ENCODE measurements at regions not wholly inside any gene's neighbourhood (a gene's known extent, or its start where the extent isn't known, plus 50 kb on each side); places are given as distances from the start of the nearest gene placed in this dataset.

DNA sequence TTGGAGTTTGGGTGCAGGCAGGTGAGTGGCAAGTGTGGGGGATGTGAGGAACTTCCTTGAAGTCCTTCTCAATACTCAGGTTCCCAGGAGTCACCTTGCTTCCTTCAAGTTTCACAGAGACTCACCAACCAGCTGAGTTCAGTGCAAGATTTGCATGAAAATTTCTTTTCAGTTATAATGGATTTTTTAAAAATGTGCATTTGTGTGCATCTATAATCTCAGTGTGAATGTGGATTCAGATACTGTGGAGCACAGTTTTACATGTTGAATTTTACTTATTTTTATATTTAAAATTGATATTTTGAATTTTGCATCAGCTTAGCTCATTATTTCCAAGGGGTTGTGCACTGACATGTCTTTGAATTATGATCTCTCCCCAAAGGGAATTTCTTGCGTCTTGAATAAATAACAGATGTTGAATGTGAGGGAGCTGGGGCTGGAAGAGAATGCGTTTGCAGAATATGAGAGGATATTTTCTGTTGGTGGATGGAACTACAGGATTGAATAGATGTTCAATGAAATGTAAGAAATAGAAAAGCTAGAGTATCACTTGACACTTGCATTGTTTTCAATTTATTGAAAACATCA is 184.3 kb downstream of the RPRM start:
- DNase-seq (ENCODE audit: low read depth, low spot score) (no peak), ATAC-seq (no peak)
- RAD21 ChIA-PET (ENCODE audit: low non-redundant PET in 1 of 2, low total read pairs in 2 of 2, uncharacterized antibody in 2 of 2, unreplicated experiment in 2 of 2), result no interaction called here
- Histone ChIP-seq H4K20me1 (ENCODE audit: insufficient read depth) (no peaks in the 10 kb centered on the region), H3K4me2 (ENCODE audit: low read length) (no peak overlapping the region), H3K27me3 (ENCODE audit: insufficient read depth, low read length) (no peaks in the 10 kb centered on the region), H3K9me2 (ENCODE audit: insufficient read depth) (no peaks in the 10 kb centered on the region), H3K79me2 (ENCODE audit: insufficient read depth, low read length) (no peaks in the 10 kb centered on the region), H2AFZ (ENCODE audit: low read depth, low read length, poor library complexity, severe bottlenecking) (no peak overlapping the region), H3K36me3 (ENCODE audit: control insufficient read depth in 1 of 2, insufficient read depth in 2 of 2, low read length in 2 of 2) (no peaks in the 10 kb centered on the region), H3K9ac (ENCODE audit: low read length) (no peak overlapping the region), H3K9me3 (ENCODE audit: control insufficient read depth in 1 of 2, insufficient read depth in 1 of 2, low read depth in 1 of 2, low read length in 2 of 2) (no peaks in the 10 kb centered on the region), H3K4me3 (replicated peaks in 1 of 2; ENCODE audit: low read depth in 1 of 2, low read length in 2 of 2) (no peak overlapping the region), H3K27ac (ENCODE audit: low read depth, low read length) (no peak overlapping the region), H3K4me1 (ENCODE audit: control insufficient read depth in 1 of 2, insufficient read depth in 2 of 2, low read length in 2 of 2) (no peaks in the 10 kb centered on the region)
- intact Hi-C loops (cut with micrococcal nuclease), result no loop called here
- POLR2A ChIA-PET, result no interaction called here
- no TSS peak for BruUV-seq (replicated peaks)
- CTCF ChIA-PET, result no interaction called here
- TF ChIP-seq, protein P1, sequence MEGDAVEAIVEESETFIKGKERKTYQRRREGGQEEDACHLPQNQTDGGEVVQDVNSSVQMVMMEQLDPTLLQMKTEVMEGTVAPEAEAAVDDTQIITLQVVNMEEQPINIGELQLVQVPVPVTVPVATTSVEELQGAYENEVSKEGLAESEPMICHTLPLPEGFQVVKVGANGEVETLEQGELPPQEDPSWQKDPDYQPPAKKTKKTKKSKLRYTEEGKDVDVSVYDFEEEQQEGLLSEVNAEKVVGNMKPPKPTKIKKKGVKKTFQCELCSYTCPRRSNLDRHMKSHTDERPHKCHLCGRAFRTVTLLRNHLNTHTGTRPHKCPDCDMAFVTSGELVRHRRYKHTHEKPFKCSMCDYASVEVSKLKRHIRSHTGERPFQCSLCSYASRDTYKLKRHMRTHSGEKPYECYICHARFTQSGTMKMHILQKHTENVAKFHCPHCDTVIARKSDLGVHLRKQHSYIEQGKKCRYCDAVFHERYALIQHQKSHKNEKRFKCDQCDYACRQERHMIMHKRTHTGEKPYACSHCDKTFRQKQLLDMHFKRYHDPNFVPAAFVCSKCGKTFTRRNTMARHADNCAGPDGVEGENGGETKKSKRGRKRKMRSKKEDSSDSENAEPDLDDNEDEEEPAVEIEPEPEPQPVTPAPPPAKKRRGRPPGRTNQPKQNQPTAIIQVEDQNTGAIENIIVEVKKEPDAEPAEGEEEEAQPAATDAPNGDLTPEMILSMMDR (IDR thresholded peaks at IDR 0.05 in 2 of 3, conservative IDR thresholded peaks at IDR 0.05 in 1 of 3; ENCODE audit: borderline replicate concordance in 1 of 3, insufficient read depth in 1 of 3, low read depth in 2 of 3, low read length in 2 of 3), result no peak
- no peak for TF ChIP-seq POLR2A (IDR thresholded peaks at IDR 0.05; ENCODE audit: borderline replicate concordance, extremely low read depth, insufficient read depth, insufficient read length)
- no peak for TF ChIP-seq TCF7L2 (IDR thresholded peaks at IDR 0.05; ENCODE audit: borderline replicate concordance, extremely low read depth, insufficient read depth, insufficient read length)
- TF ChIP-seq ZBTB33 (IDR thresholded peaks at IDR 0.05; ENCODE audit: extremely low read depth, insufficient replicate concordance, low read length), result no peak
- TF ChIP-seq, protein P2, sequence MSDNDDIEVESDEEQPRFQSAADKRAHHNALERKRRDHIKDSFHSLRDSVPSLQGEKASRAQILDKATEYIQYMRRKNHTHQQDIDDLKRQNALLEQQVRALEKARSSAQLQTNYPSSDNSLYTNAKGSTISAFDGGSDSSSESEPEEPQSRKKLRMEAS (IDR thresholded peaks at IDR 0.05), result no peak
- no peak for TF ChIP-seq EGR1 (IDR thresholded peaks at IDR 0.05; ENCODE audit: low read depth)
- TF ChIP-seq CBX3 (IDR thresholded peaks at IDR 0.05; ENCODE audit: low read depth), result no peak
- no peak for TF ChIP-seq ZNF274 (IDR thresholded peaks at IDR 0.05; ENCODE audit: low read depth, low read length)
- no peak for TF ChIP-seq CEBPB (IDR thresholded peaks at IDR 0.05; ENCODE audit: low read depth)
- no peak for TF ChIP-seq ATF3 (IDR thresholded peaks at IDR 0.05)
- no peak for TF ChIP-seq JUND (IDR thresholded peaks at IDR 0.05)
- TF ChIP-seq FOSL1 (IDR thresholded peaks at IDR 0.05; ENCODE audit: low read depth), result no peak
- no peak for TF ChIP-seq SP1 (IDR thresholded peaks at IDR 0.05; ENCODE audit: low read depth)
- TF ChIP-seq SIN3A (IDR thresholded peaks at IDR 0.05; ENCODE audit: low read depth), result no peak
- TF ChIP-seq ELF1 (IDR thresholded peaks at IDR 0.05; ENCODE audit: borderline replicate concordance, low read depth), result no peak
- TF ChIP-seq RAD21 (IDR thresholded peaks at IDR 0.05; ENCODE audit: low read depth), result no peak

All from HCT116 (cell line).